DMS153 (cell line): ENCODE measurements at regions not wholly inside any gene's neighbourhood (a gene's known extent, or its start where the extent isn't known, plus 50 kb on each side); places are given as distances from the start of the nearest gene placed in this dataset.
"Not testable (repeated sequence)": the region's sequence is repeated elsewhere in the genome, so short reads cannot be mapped to it uniquely, and the experiment has no call there.

Experiments
- DNase-seq: peaks from one replicate; lab custom pipeline; 2025; lab: John Stamatoyannopoulos, UW

- DNase-seq, result no peak
These were observed 97.0 kb upstream of the MAN1A1 start for GRCh38 chr6:119446609-119447008.

GRCh38 chr6:119446115-119446554, 96.6 kb upstream of the MAN1A1 start:
- no peak for DNase-seq

DNA sequence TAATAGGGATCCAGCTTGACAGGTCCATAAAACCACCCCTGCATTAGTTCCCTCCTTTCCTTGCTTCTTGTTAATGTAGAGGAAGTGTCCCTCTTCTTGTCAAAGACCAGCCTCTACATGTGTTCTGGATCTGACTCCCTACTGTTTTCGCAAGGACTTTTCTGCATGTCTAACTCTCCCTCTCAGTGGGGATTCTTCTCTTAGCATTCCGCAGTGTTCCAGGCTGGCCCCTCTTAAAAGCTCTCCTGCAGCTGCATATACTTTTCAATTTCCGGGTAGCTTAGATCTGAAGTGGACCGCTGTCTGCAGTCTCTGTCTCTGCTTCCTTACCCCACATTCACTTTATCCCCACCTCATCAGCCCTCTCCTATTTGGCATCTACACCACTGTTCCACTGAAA, 96.1 kb upstream of the MAN1A1 start:
- DNase-seq, result no peak

DNA sequence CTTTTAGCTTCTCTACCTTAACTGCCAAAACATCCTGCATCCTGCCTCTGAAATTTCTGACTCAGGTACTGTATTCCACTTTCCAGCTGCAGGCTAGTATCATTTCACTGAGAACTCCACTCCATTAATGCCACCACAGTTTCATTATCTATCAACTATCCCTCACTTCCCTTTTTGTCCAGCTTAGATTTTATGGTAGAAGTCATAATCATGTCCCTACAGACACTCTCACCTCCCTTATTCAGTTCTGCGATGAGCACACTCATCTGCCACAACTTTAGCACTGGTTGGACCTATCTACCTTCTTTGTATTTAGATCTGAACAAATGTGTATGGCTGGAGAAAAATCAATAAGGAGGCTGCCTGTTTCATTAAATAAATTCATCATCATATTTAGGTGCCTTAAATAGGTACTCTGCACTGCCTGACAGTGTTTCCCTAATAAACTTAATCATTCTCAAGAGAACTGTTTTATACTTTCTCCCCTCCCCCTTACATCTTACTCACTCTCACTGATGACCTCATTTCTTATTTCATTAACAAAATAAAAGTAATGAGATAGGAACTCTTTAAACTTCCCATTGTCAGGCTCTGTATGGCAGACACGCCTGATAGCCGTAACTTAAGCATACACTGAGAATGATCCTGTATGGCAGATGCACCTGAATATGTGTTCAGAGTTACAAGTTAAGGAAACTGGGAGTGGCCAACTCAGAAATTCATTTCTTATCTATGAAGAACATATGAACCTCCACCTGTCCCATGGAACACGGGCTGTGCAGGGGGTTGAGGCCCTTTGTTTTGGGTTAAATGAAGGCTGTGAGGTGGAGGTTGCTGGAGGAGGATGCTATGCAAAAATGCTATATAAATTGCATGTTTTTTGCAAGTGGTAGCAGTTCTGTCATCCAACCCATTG, 95.3 kb upstream of the MAN1A1 start:
- no peak for DNase-seq

- DNase-seq, result no peak
These were observed 94.6 kb upstream of the MAN1A1 start for GRCh38 chr6:119443993-119444641.

- peak; percentile 58 for DNase-seq
These were observed 93.2 kb upstream of the MAN1A1 start for GRCh38 chr6:119442776-119443184.

DNA sequence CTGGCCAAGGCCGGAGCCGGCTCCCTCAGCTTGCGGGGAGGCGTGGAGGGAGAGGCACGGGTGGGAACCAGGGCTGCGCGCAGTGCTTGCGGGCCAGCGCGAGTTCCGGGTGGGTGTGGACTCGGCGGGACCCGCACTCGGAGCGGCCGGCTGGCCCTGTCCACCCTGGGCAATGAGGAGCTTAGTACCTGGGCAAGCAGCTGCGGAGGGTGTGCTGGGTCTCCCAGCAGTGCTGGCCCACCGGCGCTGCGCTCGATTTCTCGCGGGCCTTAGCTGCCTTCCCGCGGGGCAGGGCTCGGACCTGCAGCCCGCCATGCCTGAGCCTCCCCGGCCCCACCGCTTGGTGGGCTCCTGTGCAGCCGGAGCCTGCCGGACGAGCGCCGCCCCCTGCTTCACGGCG, 91.4 kb upstream of the MAN1A1 start:
- no peak for DNase-seq

- DNase-seq, result no peak
These were observed 87.0 kb upstream of the MAN1A1 start for GRCh38 chr6:119436583-119436982.

GRCh38 chr6:119431799-119432198, 82.2 kb upstream of the MAN1A1 start:
- DNase-seq, result no peak

- no peak for DNase-seq
These were observed 81.2 kb upstream of the MAN1A1 start for GRCh38 chr6:119430805-119431204.

DNA sequence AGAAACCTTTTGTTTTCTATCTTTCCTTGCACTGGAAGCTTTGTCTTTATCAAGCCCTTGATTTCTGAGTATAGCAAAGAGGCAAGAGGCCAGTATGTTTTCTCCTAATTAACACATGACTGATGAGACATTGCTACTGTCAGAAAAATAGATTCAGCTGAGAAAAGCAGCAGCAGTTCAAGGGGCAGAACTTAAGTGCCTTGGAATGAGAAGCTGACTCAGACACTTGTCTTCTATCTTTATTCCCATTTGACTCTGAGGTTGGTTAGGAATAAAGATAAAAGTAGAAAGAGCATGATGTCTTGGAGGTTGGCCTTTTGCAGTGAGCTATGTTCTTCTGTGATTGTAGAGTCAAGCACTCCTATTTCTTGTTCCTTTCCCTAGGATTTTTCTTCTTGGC, 79.1 kb upstream of the MAN1A1 start:
- DNase-seq, result no peak

DNA sequence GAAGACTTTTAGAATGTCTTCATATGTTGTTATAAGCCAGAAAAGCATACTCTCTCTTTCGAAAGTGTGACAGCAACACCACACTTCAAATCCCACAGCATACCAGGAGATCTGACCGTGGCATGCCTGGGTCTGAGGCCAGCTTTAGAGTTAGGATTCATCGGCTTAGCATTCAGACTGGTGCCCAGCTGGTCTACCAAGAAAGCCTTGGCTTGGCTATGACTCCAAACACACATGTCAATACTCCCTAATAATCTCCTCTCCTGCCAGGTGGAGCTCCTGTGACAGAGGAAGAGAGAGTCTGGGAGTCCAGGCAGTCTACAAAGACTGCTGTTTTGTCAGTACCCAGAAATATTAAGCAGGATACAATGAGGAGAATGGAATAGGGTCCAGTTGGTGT, 77.1 kb upstream of the MAN1A1 start:
- no peak for DNase-seq

- DNase-seq, result no peak
These were observed 74.4 kb upstream of the MAN1A1 start for GRCh38 chr6:119423996-119424395.

DNA sequence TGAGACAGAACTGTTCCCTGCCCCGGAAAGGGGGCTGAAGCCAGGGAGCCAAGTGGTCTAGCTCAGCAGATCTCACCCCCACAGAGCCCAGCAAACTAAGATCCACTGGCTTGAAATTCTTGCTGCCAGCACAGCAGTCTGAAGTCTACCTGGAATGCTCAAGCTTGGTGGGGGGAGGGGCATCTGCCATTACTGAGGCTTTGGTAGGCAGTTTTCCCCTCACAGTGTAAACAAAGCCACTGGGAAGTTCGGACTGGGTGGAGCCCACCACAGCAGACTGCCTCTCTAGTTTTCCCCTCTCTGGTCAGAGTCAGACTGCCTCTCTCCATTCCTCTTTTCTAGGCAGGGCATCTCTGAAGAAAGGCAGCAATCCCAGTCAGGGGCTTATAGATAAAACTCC, 68.5 kb upstream of the MAN1A1 start:
- not testable (repeated sequence) for DNase-seq

- no peak for DNase-seq
These were observed 57.6 kb upstream of the MAN1A1 start for GRCh38 chr6:119407156-119407555.

GRCh38 chr6:119405114-119405513, 55.6 kb upstream of the MAN1A1 start:
- DNase-seq, result not testable (repeated sequence)
